Prostate gland (tissue), 2 donors: ENCODE measurements at regions not wholly inside any gene's neighbourhood (a gene's known extent, or its start where the extent isn't known, plus 50 kb on each side); places are given as distances from the start of the nearest gene placed in this dataset.

Experiments used
- DNase-seq: peaks from one replicate; pipeline ENCODE4 v3.0.0-alpha.2; 2019; ENCODE audit warnings: low spot score
- H3K27ac ChIP-seq, 2 donors: fragments of 200-600 bp; sonication (generic); 2 replicates each; pipeline ENCODE4 v1.5.1; 2017 to 2019
- H3K27me3 ChIP-seq: fragments of 200-600 bp; sonication (generic); replicated peaks from 2 replicates; pipeline ENCODE4 v1.5.1; 2019; ENCODE audit not compliant: insufficient read depth
- H3K36me3 ChIP-seq, 2 donors: fragments of 200-600 bp; sonication (generic); 1 replicate in 1 of 2; 2 replicates in 1 of 2; pipeline versions ENCODE4 v1.5.1 to v1.8.1; 2017 to 2019
- H3K4me1 ChIP-seq: fragments of 200-600 bp; sonication (generic); replicated peaks from 2 replicates; pipeline ENCODE4 v1.5.1; 2019
- H3K4me3 ChIP-seq, 2 donors: fragments of 200-600 bp; sonication (generic); 2 replicates each; pipeline ENCODE4 v1.5.1; 2017 to 2019
- H3K9me3 ChIP-seq: fragments of 200-600 bp; sonication (generic); 2 replicates; pipeline ENCODE4 v1.5.1; 2017
- CTCF ChIP-seq, 4 experiments: fragments of 200-600 bp in 2 of 4; fragments of 450-650 bp in 2 of 4; sonication (generic) in 2 of 4; IDR thresholded peaks; 1 replicate in 3 of 4; 2 replicates in 1 of 4; pipeline ENCODE4 v1.5.1; 2016 to 2019; ENCODE audit warnings: antibody characterized with exemption in 4 of 4, mild to moderate bottlenecking in 2 of 4, moderate library complexity in 2 of 4
- POLR2A ChIP-seq: fragments of 450-650 bp; IDR thresholded peaks from one replicate; pipeline ENCODE4 v1.6.1; 2016; ENCODE audit warnings: antibody characterized with exemption, mild to moderate bottlenecking
- POLR2AphosphoS5 ChIP-seq: sonication (generic); formaldehyde crosslinking; IDR thresholded peaks from one replicate; pipeline ENCODE4 v1.6.1; 2017; ENCODE audit warnings: antibody characterized with exemption
- WGBS: methylation state at CpG from one replicate; pipeline ENCODE4 v1.1.5; 2018; 5-methylcytosine and 5-hydroxymethylcytosine counted together
- intact Hi-C: fragments of 100-400 bp; cut with DNase I; formaldehyde crosslinking; loops from one replicate; pipeline ENCODE4 v1.14.2; 2022

GRCh38 chr5:142259758-142260157 is 65.1 kb downstream of the SPRY4 start:
- no peaks in the 10 kb centered on the region for H3K27me3 ChIP-seq
- H3K36me3 ChIP-seq: no peaks in the 10 kb centered on the region
- H3K27ac ChIP-seq: no peak overlapping the region
- no peaks in the 10 kb centered on the region for H3K9me3 ChIP-seq
- intact Hi-C loops: no loop called here
- H3K4me3 ChIP-seq: no peak overlapping the region
- 87% methylated on average over 3 of the region's 3 CpGs for WGBS
- no peaks in the 10 kb centered on the region for H3K4me1 ChIP-seq
- DNase-seq: no peak
- TF ChIP-seq POLR2AphosphoS5 (no peak), POLR2A (no peak), CTCF (IDR thresholded peaks at IDR 0.05) (no peak)

GRCh38 chr5:142255831-142256230 is 69.0 kb downstream of the SPRY4 start:
- DNase-seq: no peak
- Histone ChIP-seq H3K36me3 (no peaks in the 10 kb centered on the region), H3K4me1 (no peaks in the 10 kb centered on the region), H3K9me3 (no peaks in the 10 kb centered on the region), H3K27me3 (no peaks in the 10 kb centered on the region), H3K27ac (no peak overlapping the region), H3K4me3 (no peak overlapping the region)
- WGBS: 89% methylated on average over 1 of the region's 1 CpG
- no peak for TF ChIP-seq POLR2AphosphoS5
- no peak for TF ChIP-seq CTCF (IDR thresholded peaks at IDR 0.05)
- TF ChIP-seq POLR2A: no peak
- intact Hi-C loops: no loop called here

- Histone ChIP-seq H3K4me1 (no peaks in the 10 kb centered on the region), H3K27me3 (no peaks in the 10 kb centered on the region), H3K9me3 (no peaks in the 10 kb centered on the region), H3K4me3 (no peak overlapping the region), H3K36me3 (no peaks in the 10 kb centered on the region), H3K27ac (no peak overlapping the region)
- TF ChIP-seq POLR2A (no peak), CTCF (IDR thresholded peaks at IDR 0.05) (no peak), POLR2AphosphoS5 (no peak)
- WGBS: 75% methylated on average over 3 of the region's 3 CpGs
- intact Hi-C loops: no loop called here
- DNase-seq: no peak
Observed at GRCh38 chr5:142254431-142254830, 70.4 kb downstream of the SPRY4 start.

- no peak overlapping the region for H3K27ac ChIP-seq
- no peak for TF ChIP-seq CTCF (IDR thresholded peaks at IDR 0.05)
- no peak for TF ChIP-seq POLR2A
- no peak for TF ChIP-seq POLR2AphosphoS5
- H3K4me3 ChIP-seq: no peak overlapping the region
- no peaks in the 10 kb centered on the region for H3K9me3 ChIP-seq
- 78% methylated on average over 10 of the region's 10 CpGs for WGBS
- DNase-seq: no peak
- H3K36me3 ChIP-seq: no peaks in the 10 kb centered on the region
- peaks cover under 1% of the 10 kb centered on the region for H3K4me1 ChIP-seq
- intact Hi-C loops: no loop called here
- H3K27me3 ChIP-seq: no peaks in the 10 kb centered on the region
Observed at GRCh38 chr5:142253938-142254337, 70.9 kb downstream of the SPRY4 start.

GRCh38 chr5:142250119-142250518 is 74.7 kb downstream of the SPRY4 start:
- Histone ChIP-seq H3K4me1 (peaks cover 6% of the 10 kb centered on the region), H3K27me3 (no peaks in the 10 kb centered on the region), H3K36me3 (no peaks in the 10 kb centered on the region), H3K9me3 (no peaks in the 10 kb centered on the region), H3K4me3 (no peak overlapping the region), H3K27ac (peak overlapping the region in 1 of 2 donors; percentile 77)
- intact Hi-C loops: no loop called here
- no peak for DNase-seq
- TF ChIP-seq POLR2A (no peak), POLR2AphosphoS5 (no peak), CTCF (IDR thresholded peaks at IDR 0.05) (no peak)
